ENCODE measurements at regions not wholly inside any gene's neighbourhood (a gene's known extent, or its start where the extent isn't known, plus 50 kb on each side); places are given as distances from the start of the nearest gene placed in this dataset.

GRCh38 chr7:101743241-101743994 is 74.0 kb upstream of the CUX1 start:
- no peaks in the 10 kb centered on the region for H3K27me3 ChIP-seq (replicated peaks; ENCODE audit: insufficient read depth, low read depth, low read length, poor library complexity)
- peak overlapping the region; percentile 52 for H3K4me3 ChIP-seq (ENCODE audit: low read depth, low read length, poor library complexity, severe bottlenecking)
- ChIA-PET POLR2A (ENCODE audit: low non-redundant PET) (interaction anchor here (0.6 kb wide), 2 partner anchors 24 to 26 kb away, joined by 5 to 7 read pairs; no protein-coding TSS in a partner anchor), CTCF (interaction anchor here (0.5 to 0.6 kb wide), 3 partner anchors 17 to 491 kb away, joined by 3 to 5 read pairs (median 4); no protein-coding TSS in a partner anchor)
- intact Hi-C loops (cut with micrococcal nuclease; ENCODE audit: unreplicated experiment) = loop anchor here (2.0 kb wide), 1 partner anchor 71 kb away; no protein-coding TSS in a partner anchor
- DNase-seq (ENCODE audit: low spot score) = peak; percentile 71
- no TSS peak for BruUV-seq (replicated peaks)
- no peak overlapping the region for H3K27ac ChIP-seq (ENCODE audit: low read depth, low read length, poor library complexity, severe bottlenecking)
- no peak for TF ChIP-seq EZH2 (IDR thresholded peaks at IDR 0.05; ENCODE audit: borderline replicate concordance, low read depth, low read length, poor library complexity, severe bottlenecking)
- peak; percentile 60 for TF ChIP-seq CTCF (conservative IDR thresholded peaks at IDR 0.05; ENCODE audit: low read depth, low read length)
- no peaks in the 10 kb centered on the region for H3K9me3 ChIP-seq (ENCODE audit: low read depth, low read length, poor library complexity, severe bottlenecking)
- H3K4me1 ChIP-seq (ENCODE audit: insufficient read depth, low read length, poor library complexity, severe bottlenecking) = peaks cover 6% of the 10 kb centered on the region
- H3K36me3 ChIP-seq (ENCODE audit: insufficient read depth, low read length, poor library complexity, severe bottlenecking) = no peaks in the 10 kb centered on the region

- POLR2A ChIA-PET (ENCODE audit: low non-redundant PET) = no interaction called here
- no peak for TF ChIP-seq CTCF (conservative IDR thresholded peaks at IDR 0.05; ENCODE audit: low read depth, low read length)
- no peak for TF ChIP-seq EZH2 (IDR thresholded peaks at IDR 0.05; ENCODE audit: borderline replicate concordance, low read depth, low read length, poor library complexity, severe bottlenecking)
- DNase-seq (ENCODE audit: low spot score) = no peak
These were observed 73.4 kb upstream of the CUX1 start for GRCh38 chr7:101743995-101744360.

GRCh38 chr7:101744588-101744987 is 72.8 kb upstream of the CUX1 start:
- H3K27me3 ChIP-seq (replicated peaks; ENCODE audit: insufficient read depth, low read depth, low read length, poor library complexity) = no peaks in the 10 kb centered on the region
- H3K4me1 ChIP-seq (ENCODE audit: insufficient read depth, low read length, poor library complexity, severe bottlenecking) = peaks cover 6% of the 10 kb centered on the region
- BruUV-seq (replicated peaks) = no TSS peak
- no peak for DNase-seq (ENCODE audit: low spot score)
- H3K9me3 ChIP-seq (ENCODE audit: low read depth, low read length, poor library complexity, severe bottlenecking) = no peaks in the 10 kb centered on the region
- no peak for TF ChIP-seq CTCF (conservative IDR thresholded peaks at IDR 0.05; ENCODE audit: low read depth, low read length)
- TF ChIP-seq EZH2 (IDR thresholded peaks at IDR 0.05; ENCODE audit: borderline replicate concordance, low read depth, low read length, poor library complexity, severe bottlenecking) = no peak
- H3K36me3 ChIP-seq (ENCODE audit: insufficient read depth, low read length, poor library complexity, severe bottlenecking) = no peaks in the 10 kb centered on the region
- POLR2A ChIA-PET (ENCODE audit: low non-redundant PET) = interaction anchor here (0.6 kb wide), 2 partner anchors 77 to 345 kb away, joined by 10 to 12 read pairs; no protein-coding TSS in a partner anchor
- H3K4me3 ChIP-seq (ENCODE audit: low read depth, low read length, poor library complexity, severe bottlenecking) = no peak overlapping the region
- intact Hi-C loops (cut with micrococcal nuclease; ENCODE audit: unreplicated experiment) = no loop called here
- CTCF ChIA-PET = no interaction called here
- H3K27ac ChIP-seq (ENCODE audit: low read depth, low read length, poor library complexity, severe bottlenecking) = no peak overlapping the region

More at GRCh38 chr7:101743995-101744360, 73.4 kb upstream of the CUX1 start:
- no peaks in the 10 kb centered on the region for H3K9me3 ChIP-seq (ENCODE audit: low read depth, low read length, poor library complexity, severe bottlenecking)
- peaks cover 6% of the 10 kb centered on the region for H3K4me1 ChIP-seq (ENCODE audit: insufficient read depth, low read length, poor library complexity, severe bottlenecking)
- no peak overlapping the region for H3K27ac ChIP-seq (ENCODE audit: low read depth, low read length, poor library complexity, severe bottlenecking)
- CTCF ChIA-PET = interaction anchor here (0.5 kb wide), 1 partner anchor 392 kb away, joined by 4 read pairs; no protein-coding TSS in a partner anchor
- intact Hi-C loops (cut with micrococcal nuclease; ENCODE audit: unreplicated experiment) = loop anchor here (2.0 kb wide), 1 partner anchor 71 kb away; no protein-coding TSS in a partner anchor
- no peaks in the 10 kb centered on the region for H3K36me3 ChIP-seq (ENCODE audit: insufficient read depth, low read length, poor library complexity, severe bottlenecking)
- no peaks in the 10 kb centered on the region for H3K27me3 ChIP-seq (replicated peaks; ENCODE audit: insufficient read depth, low read depth, low read length, poor library complexity)
- H3K4me3 ChIP-seq (ENCODE audit: low read depth, low read length, poor library complexity, severe bottlenecking) = peak overlapping the region; percentile 52
- BruUV-seq (replicated peaks) = no TSS peak

All from A673 (cell line).